ENCODE measurements at regions not wholly inside any gene's neighbourhood (a gene's known extent, or its start where the extent isn't known, plus 50 kb on each side); places are given as distances from the start of the nearest gene placed in this dataset.

DNA sequence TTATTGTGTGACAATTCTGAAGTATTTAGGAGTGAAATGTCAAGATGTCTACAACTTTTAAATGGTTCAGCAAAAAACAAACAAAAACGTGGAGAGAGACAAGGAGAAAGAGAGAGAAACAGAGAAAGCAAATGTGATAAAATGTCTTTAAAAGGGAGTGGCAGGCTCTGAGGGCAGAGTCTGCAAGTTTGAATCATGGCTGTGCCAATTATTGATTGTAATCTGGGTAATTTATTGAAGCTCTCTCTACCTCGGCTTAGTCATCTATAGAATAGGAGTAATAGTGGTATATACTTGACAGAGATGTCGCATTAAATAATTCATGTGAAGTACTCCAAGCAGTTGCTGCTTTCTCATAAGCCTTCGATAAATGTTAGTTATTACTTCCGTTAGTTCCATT, 61.3 kb upstream of the ARID1B start:
- DNase-seq (ENCODE audit: low read depth, low spot score) (no peak), FAIRE-seq (no peak)
- no peaks in the 10 kb centered on the region for H3K9me1 ChIP-seq (ENCODE audit: control insufficient read depth, extremely low read depth, insufficient read depth, low read length)
- H2AFZ ChIP-seq (ENCODE audit: control insufficient read depth, low read length): no peak overlapping the region
- H3K9me3 ChIP-seq (ENCODE audit: control insufficient read depth, low read depth, low read length): no peaks in the 10 kb centered on the region
- H3K27me3 ChIP-seq (ENCODE audit: control insufficient read depth, extremely low read depth, insufficient read depth, low read length): no peaks in the 10 kb centered on the region
- no peak overlapping the region for H3K4me2 ChIP-seq (ENCODE audit: control insufficient read depth, extremely low read depth, insufficient read depth, low read depth, low read length)
- no peaks in the 10 kb centered on the region for H3K79me2 ChIP-seq (ENCODE audit: control insufficient read depth, insufficient read depth, low read length)
- peaks cover 21% of the 10 kb centered on the region for H3K4me1 ChIP-seq (ENCODE audit: control insufficient read depth, extremely low read depth, insufficient read depth, low read length)
- H4K20me1 ChIP-seq (ENCODE audit: control insufficient read depth, extremely low read depth, insufficient read depth, low read length): no peaks in the 10 kb centered on the region
- no peak overlapping the region for H3K9ac ChIP-seq (ENCODE audit: control insufficient read depth, extremely low read depth, insufficient read depth, low read length)
- no peak overlapping the region for H3K4me3 ChIP-seq (ENCODE audit: control insufficient read depth in 2 of 3, extremely low read depth in 1 of 3, insufficient read depth in 2 of 3, low read depth in 1 of 3, low read length in 3 of 3)
- dilution Hi-C loops (cut with MboI; ENCODE audit: extremely low pct_ligation_motif_present, low sequenced_read_pairs): no loop called here
- TF ChIP-seq EZH2 (IDR thresholded peaks at IDR 0.05; ENCODE audit: low read length): no peak
- no peak for TF ChIP-seq CTCF (optimal IDR thresholded peaks at IDR 0.05 in 1 of 3, IDR thresholded peaks at IDR 0.05 in 1 of 3, conservative IDR thresholded peaks at IDR 0.05 in 1 of 3; ENCODE audit: extremely low read depth in 1 of 3, insufficient read depth in 2 of 3, low read length in 3 of 3)
- H3K36me3 ChIP-seq (ENCODE audit: control insufficient read depth in 2 of 2, extremely low read depth in 1 of 2, insufficient read depth in 2 of 2, low read length in 2 of 2): no peaks in the 10 kb centered on the region
- no peak overlapping the region for H3K27ac ChIP-seq (ENCODE audit: control insufficient read depth, insufficient read depth, low read length)

- H3K27me3 ChIP-seq (ENCODE audit: control insufficient read depth, extremely low read depth, insufficient read depth, low read length): no peaks in the 10 kb centered on the region
- dilution Hi-C loops (cut with MboI; ENCODE audit: extremely low pct_ligation_motif_present, low sequenced_read_pairs): no loop called here
- TF ChIP-seq EZH2 (IDR thresholded peaks at IDR 0.05; ENCODE audit: low read length) (no peak), CTCF (optimal IDR thresholded peaks at IDR 0.05 in 1 of 3, IDR thresholded peaks at IDR 0.05 in 1 of 3, conservative IDR thresholded peaks at IDR 0.05 in 1 of 3; ENCODE audit: extremely low read depth in 1 of 3, insufficient read depth in 2 of 3, low read length in 3 of 3) (no peak)
- FAIRE-seq: no peak
- H2AFZ ChIP-seq (ENCODE audit: control insufficient read depth, low read length): peak overlapping the region; percentile 34
- no peaks in the 10 kb centered on the region for H3K36me3 ChIP-seq (ENCODE audit: control insufficient read depth in 2 of 2, extremely low read depth in 1 of 2, insufficient read depth in 2 of 2, low read length in 2 of 2)
- no peak for DNase-seq (ENCODE audit: low read depth, low spot score)
- H3K4me1 ChIP-seq (ENCODE audit: control insufficient read depth, extremely low read depth, insufficient read depth, low read length): peaks cover 2% of the 10 kb centered on the region
- no peaks in the 10 kb centered on the region for H3K79me2 ChIP-seq (ENCODE audit: control insufficient read depth, insufficient read depth, low read length)
- no peak overlapping the region for H3K27ac ChIP-seq (ENCODE audit: control insufficient read depth, insufficient read depth, low read length)
- no peaks in the 10 kb centered on the region for H3K9me1 ChIP-seq (ENCODE audit: control insufficient read depth, extremely low read depth, insufficient read depth, low read length)
- no peak overlapping the region for H3K4me2 ChIP-seq (ENCODE audit: control insufficient read depth, extremely low read depth, insufficient read depth, low read depth, low read length)
- H3K9me3 ChIP-seq (ENCODE audit: control insufficient read depth, low read depth, low read length): no peaks in the 10 kb centered on the region
- H3K9ac ChIP-seq (ENCODE audit: control insufficient read depth, extremely low read depth, insufficient read depth, low read length): no peak overlapping the region
- no peak overlapping the region for H3K4me3 ChIP-seq (ENCODE audit: control insufficient read depth in 2 of 3, extremely low read depth in 1 of 3, insufficient read depth in 2 of 3, low read depth in 1 of 3, low read length in 3 of 3)
- no peaks in the 10 kb centered on the region for H4K20me1 ChIP-seq (ENCODE audit: control insufficient read depth, extremely low read depth, insufficient read depth, low read length)
Measured at GRCh38 chr6:156713548-156713947, 63.6 kb upstream of the ARID1B start.

Measured in keratinocyte (primary cell).